ENCODE measurements at regions not wholly inside any gene's neighbourhood (a gene's known extent, or its start where the extent isn't known, plus 50 kb on each side); places are given as distances from the start of the nearest gene placed in this dataset.

DNA sequence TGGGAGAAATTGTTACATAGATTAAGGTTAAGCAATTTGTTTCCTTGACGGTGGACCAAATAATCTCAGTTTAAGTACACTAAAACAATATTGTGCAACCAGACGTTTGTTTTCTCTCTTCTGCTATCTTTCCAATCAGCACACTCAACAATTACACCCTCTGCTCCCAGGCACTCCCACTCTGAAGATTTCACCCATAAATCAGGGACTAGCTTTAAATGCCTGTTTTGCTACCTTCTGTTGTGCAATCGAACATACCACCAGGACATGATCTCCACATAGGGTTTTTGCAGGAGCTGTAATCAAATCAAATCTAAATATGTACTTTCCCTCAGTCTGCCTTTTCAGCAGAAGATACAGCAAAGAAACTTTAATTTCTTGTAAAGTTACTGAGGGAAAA lies 405.8 kb upstream of the TLE4 start:
- Histone ChIP-seq H3K23ac (ENCODE audit: insufficient read length) (no peak overlapping the region), H3K9me3 (ENCODE audit: insufficient read depth in 2 of 2, low read depth in 1 of 2, low read length in 1 of 2) (no peaks in the 10 kb centered on the region), H3K79me1 (ENCODE audit: low read depth, low read length) (no peaks in the 10 kb centered on the region), H4K20me1 (replicated peaks in 1 of 2; ENCODE audit: control insufficient read depth in 1 of 2, insufficient read depth in 2 of 2, low read length in 2 of 2) (no peaks in the 10 kb centered on the region), H4K8ac (ENCODE audit: extremely low read depth, insufficient read depth, low read length) (no peak overlapping the region), H3K9ac (replicated peaks in 1 of 4; ENCODE audit: extremely low read depth in 1 of 4, low read depth in 3 of 4, low read length in 3 of 4) (no peak overlapping the region), H3K18ac (ENCODE audit: extremely low read depth, low read length) (no peak overlapping the region), H3K4me1 (replicated peaks in 1 of 4; ENCODE audit: control insufficient read depth in 3 of 4, insufficient read depth in 4 of 4, low read length in 3 of 4) (no peaks in the 10 kb centered on the region), H3K23me2 (ENCODE audit: low read depth, low read length) (no peaks in the 10 kb centered on the region; the same call in 1 of the 2 replicates), H3K4me3 (ENCODE audit: extremely low read depth in 1 of 4, insufficient read depth in 2 of 4, low read depth in 3 of 4, low read length in 4 of 4) (no peak overlapping the region), H3K56ac (replicated peaks; ENCODE audit: insufficient read length, low read depth, low read length) (no peak overlapping the region), H3K4me2 (ENCODE audit: insufficient read depth in 1 of 2, low read depth in 2 of 2, low read length in 2 of 2) (no peak overlapping the region), H2AFZ (ENCODE audit: low read length) (no peak overlapping the region), H2BK120ac (replicated peaks; ENCODE audit: low read depth, low read length) (no peak overlapping the region), H4K91ac (replicated peaks; ENCODE audit: insufficient read length, low read length) (no peak overlapping the region), H2BK5ac (ENCODE audit: low read depth, low read length) (no peak overlapping the region), H3K79me2 (ENCODE audit: control insufficient read depth in 1 of 2, insufficient read depth in 2 of 2, low read length in 2 of 2) (no peaks in the 10 kb centered on the region), H2BK12ac (ENCODE audit: low read depth, low read length) (no peak overlapping the region), H2BK20ac (ENCODE audit: low read length) (no peak overlapping the region), H3K27me3 (replicated peaks in 1 of 4; ENCODE audit: control insufficient read depth in 3 of 4, extremely low read depth in 1 of 4, insufficient read depth in 3 of 4, low read length in 3 of 4) (no peaks in the 10 kb centered on the region), H2BK15ac (ENCODE audit: low read length) (no peak overlapping the region), H3K27ac (ENCODE audit: low read depth, low read length) (no peak overlapping the region), H3K14ac (ENCODE audit: insufficient read length) (peak overlapping the region; percentile 88), H3K4ac (replicated peaks; ENCODE audit: insufficient read length, low read depth, low read length) (no peak overlapping the region), H2AK5ac (ENCODE audit: low read depth, low read length) (no peak overlapping the region), H4K5ac (ENCODE audit: insufficient read length, low read depth, low read length) (no peak overlapping the region), H3K36me3 (ENCODE audit: control insufficient read depth in 2 of 4, insufficient read depth in 4 of 4, low read length in 3 of 4) (no peaks in the 10 kb centered on the region)
- DNase-seq (ENCODE audit: low read depth in 1 of 2, low spot score in 2 of 2) = no peak
- ChIA-PET POLR2A (ENCODE audit: partially characterized antibody) (no interaction called here), CTCF (ENCODE audit: partially characterized antibody) (interaction anchor here (1.0 to 1.4 kb wide), 2 partner anchors 18 to 27 kb away, joined by 3 read pairs; no protein-coding TSS in a partner anchor)
- 88% methylated on average over 3 of the region's 3 CpGs; no CpG with 5 or more reads in 1 of the 2 experiments for WGBS, 2 experiments (ENCODE audit: extremely low coverage in 1 of 2, insufficient coverage in 1 of 2, insufficient read length in 1 of 2, insufficient replicate concordance in 2 of 2, low coverage in 1 of 2, low lambda C conversion rate in 2 of 2, missing lambda C conversion rate in 1 of 2)
- no peak for FAIRE-seq
- no peak for TF ChIP-seq SAP30 (IDR thresholded peaks at IDR 0.05; ENCODE audit: insufficient read depth, insufficient replicate concordance, low read length)
- TF ChIP-seq USF2 (IDR thresholded peaks at IDR 0.05; ENCODE audit: low read length) = no peak
- TF ChIP-seq, protein P1, sequence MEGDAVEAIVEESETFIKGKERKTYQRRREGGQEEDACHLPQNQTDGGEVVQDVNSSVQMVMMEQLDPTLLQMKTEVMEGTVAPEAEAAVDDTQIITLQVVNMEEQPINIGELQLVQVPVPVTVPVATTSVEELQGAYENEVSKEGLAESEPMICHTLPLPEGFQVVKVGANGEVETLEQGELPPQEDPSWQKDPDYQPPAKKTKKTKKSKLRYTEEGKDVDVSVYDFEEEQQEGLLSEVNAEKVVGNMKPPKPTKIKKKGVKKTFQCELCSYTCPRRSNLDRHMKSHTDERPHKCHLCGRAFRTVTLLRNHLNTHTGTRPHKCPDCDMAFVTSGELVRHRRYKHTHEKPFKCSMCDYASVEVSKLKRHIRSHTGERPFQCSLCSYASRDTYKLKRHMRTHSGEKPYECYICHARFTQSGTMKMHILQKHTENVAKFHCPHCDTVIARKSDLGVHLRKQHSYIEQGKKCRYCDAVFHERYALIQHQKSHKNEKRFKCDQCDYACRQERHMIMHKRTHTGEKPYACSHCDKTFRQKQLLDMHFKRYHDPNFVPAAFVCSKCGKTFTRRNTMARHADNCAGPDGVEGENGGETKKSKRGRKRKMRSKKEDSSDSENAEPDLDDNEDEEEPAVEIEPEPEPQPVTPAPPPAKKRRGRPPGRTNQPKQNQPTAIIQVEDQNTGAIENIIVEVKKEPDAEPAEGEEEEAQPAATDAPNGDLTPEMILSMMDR (IDR thresholded peaks at IDR 0.05; ENCODE audit: control extremely low read depth in 1 of 3, insufficient read depth in 1 of 3, low read depth in 1 of 3, low read length in 3 of 3) = no peak
- no peak for TF ChIP-seq SRF (IDR thresholded peaks at IDR 0.05; ENCODE audit: low read depth, low read length)
- no peak for TF ChIP-seq RNF2 (IDR thresholded peaks at IDR 0.05; ENCODE audit: borderline replicate concordance, low read depth, low read length, missing control alignments, poor library complexity, severe bottlenecking)
- TF ChIP-seq SIX5 (IDR thresholded peaks at IDR 0.05; ENCODE audit: low read depth, low read length) = no peak
- TF ChIP-seq CBX8 (IDR thresholded peaks at IDR 0.05; ENCODE audit: borderline replicate concordance, low read depth, low read length) = no peak
- no peak for TF ChIP-seq SIRT6 (IDR thresholded peaks at IDR 0.05; ENCODE audit: low read length)
- no peak for TF ChIP-seq CHD1 (IDR thresholded peaks at IDR 0.05; ENCODE audit: low read depth, low read length)
- TF ChIP-seq BCL11A (IDR thresholded peaks at IDR 0.05; ENCODE audit: low read depth in 2 of 2, low read length in 2 of 2) = no peak
- TF ChIP-seq PHF8 (conservative IDR thresholded peaks at IDR 0.05; ENCODE audit: low read depth, low read length) = no peak
